A172 (cell line): ENCODE measurements at regions not wholly inside any gene's neighbourhood (a gene's known extent, or its start where the extent isn't known, plus 50 kb on each side); places are given as distances from the start of the nearest gene placed in this dataset.

Experiments
- DNase-seq: peaks from one replicate; pipeline ENCODE4 v3.0.0-alpha.2; 2015; ENCODE audit warnings: low spot score

- DNase-seq: peak; percentile 54
Observed at GRCh38 chr2:16900405-16901025, 234.9 kb upstream of the CYRIA start.

- DNase-seq: no peak
Observed at GRCh38 chr2:16899958-16900357, 234.3 kb upstream of the CYRIA start.

GRCh38 chr2:16890081-16890480 lies 224.4 kb upstream of the CYRIA start:
- no peak for DNase-seq

GRCh38 chr2:16885027-16885426 lies 219.4 kb upstream of the CYRIA start:
- DNase-seq: no peak

- DNase-seq: no peak
Observed at GRCh38 chr2:16882706-16883105, 217.1 kb upstream of the CYRIA start.

- peak; percentile 35 for DNase-seq
Observed at GRCh38 chr2:16881122-16881521, 215.5 kb upstream of the CYRIA start.

GRCh38 chr2:16871411-16871810 lies 205.8 kb upstream of the CYRIA start:
- DNase-seq: no peak

- DNase-seq: no peak
Observed at GRCh38 chr2:16870491-16871076, 204.9 kb upstream of the CYRIA start.

- DNase-seq: no peak
Observed at GRCh38 chr2:16869711-16870110, 204.1 kb upstream of the CYRIA start.

GRCh38 chr2:16862471-16862870 lies 196.8 kb upstream of the CYRIA start:
- DNase-seq: no peak

- DNase-seq: peak; percentile 49
Observed at GRCh38 chr2:16861530-16861929, 195.9 kb upstream of the CYRIA start.

GRCh38 chr2:16861111-16861510 lies 195.5 kb upstream of the CYRIA start:
- no peak for DNase-seq

- peak; percentile 35 for DNase-seq
Observed at GRCh38 chr2:16860627-16861026, 195.0 kb upstream of the CYRIA start.

GRCh38 chr2:16855183-16855582 lies 189.5 kb upstream of the CYRIA start:
- DNase-seq: no peak

- DNase-seq: no peak
Observed at GRCh38 chr2:16853088-16853487, 187.5 kb upstream of the CYRIA start.

- DNase-seq: no peak
Observed at GRCh38 chr2:16852651-16853050, 187.0 kb upstream of the CYRIA start.

GRCh38 chr2:16851126-16851525 lies 185.5 kb upstream of the CYRIA start:
- no peak for DNase-seq

GRCh38 chr2:16840496-16841172 lies 175.0 kb upstream of the CYRIA start:
- DNase-seq: no peak

- DNase-seq: no peak
Observed at GRCh38 chr2:16832910-16833309, 167.3 kb upstream of the CYRIA start.

GRCh38 chr2:16828828-16829160 lies 163.2 kb upstream of the CYRIA start:
- DNase-seq: no peak

- DNase-seq: no peak
Observed at GRCh38 chr2:16828044-16828827, 162.6 kb upstream of the CYRIA start.

GRCh38 chr2:16824472-16824871 lies 158.8 kb upstream of the CYRIA start:
- no peak for DNase-seq

- DNase-seq: peak; percentile 60
Observed at GRCh38 chr2:16821692-16822091, 156.1 kb upstream of the CYRIA start.
